Vagina (tissue), 2 donors: ENCODE measurements at regions not wholly inside any gene's neighbourhood (a gene's known extent, or its start where the extent isn't known, plus 50 kb on each side); places are given as distances from the start of the nearest gene placed in this dataset.

Experiments
- DNase-seq, 2 donors: peaks; one replicate each; pipeline ENCODE4 v3.0.0-alpha.2; 2017; ENCODE audit errors: extremely low spot score in 2 of 2
- H3K27ac ChIP-seq: fragments of 200-600 bp; sonication (generic); one replicate; pipeline ENCODE4 v1.5.1; 2019
- H3K27me3 ChIP-seq: fragments of 200-600 bp; sonication (generic); one replicate; pipeline ENCODE4 v1.5.1; 2019
- H3K36me3 ChIP-seq, 2 donors: fragments of 200-600 bp; sonication (generic); one replicate each; pipeline ENCODE4 v1.5.1; 2017 to 2019
- H3K4me1 ChIP-seq: fragments of 200-600 bp; sonication (generic); one replicate; pipeline ENCODE4 v1.5.1; 2019
- H3K4me3 ChIP-seq, 2 donors: fragments of 200-600 bp; sonication (generic); 1 replicate in 1 of 2; 2 replicates in 1 of 2; pipeline ENCODE4 v1.5.1; 2016 to 2019
- H3K9me3 ChIP-seq: fragments of 200-600 bp; sonication (generic); one replicate; pipeline ENCODE4 v1.5.1; 2019
- POLR2A ChIP-seq, 2 donors: fragments of 450-650 bp; IDR thresholded peaks; one replicate each; pipeline ENCODE4 v1.6.1; 2017; ENCODE audit warnings: antibody characterized with exemption in 2 of 2, mild to moderate bottlenecking in 2 of 2, moderate library complexity in 2 of 2
- POLR2AphosphoS5 ChIP-seq, 2 donors: sonication (generic); formaldehyde crosslinking; IDR thresholded peaks; one replicate each; pipeline ENCODE4 v1.9.0; 2017; ENCODE audit warnings: antibody characterized with exemption in 2 of 2, mild to moderate bottlenecking in 2 of 2, low read depth in 1 of 2; ENCODE audit not compliant: insufficient read depth in 1 of 2
- intact Hi-C: fragments of 100-400 bp; cut with DNase I; formaldehyde crosslinking; loops from one replicate; pipeline ENCODE4 v1.15.1; 2023
- TF ChIP-seq, protein P1 (sequence below), 3 experiments: fragments of 450-650 bp in 2 of 3; fragments of 200-600 bp in 1 of 3; sonication (generic) in 1 of 3; IDR thresholded peaks; one replicate each; pipeline ENCODE4 v1.5.1; 2017 to 2019; ENCODE audit warnings: antibody characterized with exemption in 3 of 3, mild to moderate bottlenecking in 2 of 3, moderate library complexity in 2 of 3

- intact Hi-C loops: no loop called here
- TF ChIP-seq, protein P1, sequence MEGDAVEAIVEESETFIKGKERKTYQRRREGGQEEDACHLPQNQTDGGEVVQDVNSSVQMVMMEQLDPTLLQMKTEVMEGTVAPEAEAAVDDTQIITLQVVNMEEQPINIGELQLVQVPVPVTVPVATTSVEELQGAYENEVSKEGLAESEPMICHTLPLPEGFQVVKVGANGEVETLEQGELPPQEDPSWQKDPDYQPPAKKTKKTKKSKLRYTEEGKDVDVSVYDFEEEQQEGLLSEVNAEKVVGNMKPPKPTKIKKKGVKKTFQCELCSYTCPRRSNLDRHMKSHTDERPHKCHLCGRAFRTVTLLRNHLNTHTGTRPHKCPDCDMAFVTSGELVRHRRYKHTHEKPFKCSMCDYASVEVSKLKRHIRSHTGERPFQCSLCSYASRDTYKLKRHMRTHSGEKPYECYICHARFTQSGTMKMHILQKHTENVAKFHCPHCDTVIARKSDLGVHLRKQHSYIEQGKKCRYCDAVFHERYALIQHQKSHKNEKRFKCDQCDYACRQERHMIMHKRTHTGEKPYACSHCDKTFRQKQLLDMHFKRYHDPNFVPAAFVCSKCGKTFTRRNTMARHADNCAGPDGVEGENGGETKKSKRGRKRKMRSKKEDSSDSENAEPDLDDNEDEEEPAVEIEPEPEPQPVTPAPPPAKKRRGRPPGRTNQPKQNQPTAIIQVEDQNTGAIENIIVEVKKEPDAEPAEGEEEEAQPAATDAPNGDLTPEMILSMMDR (IDR thresholded peaks at IDR 0.05): no peak
- TF ChIP-seq POLR2AphosphoS5 (IDR thresholded peaks at IDR 0.05; ENCODE audit: insufficient read depth in 1 of 2, low read depth in 1 of 2) (no peak), POLR2A (IDR thresholded peaks at IDR 0.05) (no peak)
- DNase-seq: no peak
Measured at GRCh38 chr7:25034136-25034535, 54.2 kb upstream of the OSBPL3 start.

GRCh38 chr7:25032774-25033743 is 53.1 kb upstream of the OSBPL3 start:
- no peak overlapping the region for H3K4me3 ChIP-seq

More at GRCh38 chr7:25034136-25034535, 54.2 kb upstream of the OSBPL3 start:
- H3K27ac ChIP-seq: no peak overlapping the region
- H3K36me3 ChIP-seq: no peaks in the 10 kb centered on the region
- H3K4me3 ChIP-seq: no peak overlapping the region
- H3K27me3 ChIP-seq: no peaks in the 10 kb centered on the region
- H3K4me1 ChIP-seq: no peaks in the 10 kb centered on the region
- H3K9me3 ChIP-seq: no peaks in the 10 kb centered on the region

GRCh38 chr7:25031432-25031831 is 51.5 kb upstream of the OSBPL3 start:
- intact Hi-C loops: no loop called here
- no peak for DNase-seq
- Histone ChIP-seq H3K27me3 (no peaks in the 10 kb centered on the region), H3K4me3 (no peak overlapping the region), H3K27ac (no peak overlapping the region), H3K9me3 (no peaks in the 10 kb centered on the region), H3K36me3 (no peaks in the 10 kb centered on the region), H3K4me1 (peaks cover 8% of the 10 kb centered on the region)
- TF ChIP-seq, protein P1 (IDR thresholded peaks at IDR 0.05): no peak
- TF ChIP-seq POLR2A (IDR thresholded peaks at IDR 0.05) (no peak), POLR2AphosphoS5 (IDR thresholded peaks at IDR 0.05; ENCODE audit: insufficient read depth in 1 of 2, low read depth in 1 of 2) (no peak)

More at GRCh38 chr7:25032774-25033743, 53.1 kb upstream of the OSBPL3 start:
- Histone ChIP-seq H3K36me3 (no peaks in the 10 kb centered on the region), H3K4me1 (peaks cover 8% of the 10 kb centered on the region), H3K27ac (no peak overlapping the region), H3K9me3 (no peaks in the 10 kb centered on the region), H3K27me3 (no peaks in the 10 kb centered on the region)
- no peak for DNase-seq
- TF ChIP-seq, protein P1 (IDR thresholded peaks at IDR 0.05): no peak
- no peak for TF ChIP-seq POLR2A (IDR thresholded peaks at IDR 0.05)
- no peak for TF ChIP-seq POLR2AphosphoS5 (IDR thresholded peaks at IDR 0.05; ENCODE audit: insufficient read depth in 1 of 2, low read depth in 1 of 2)
- intact Hi-C loops: no loop called here

- H3K4me1 ChIP-seq: peaks cover 8% of the 10 kb centered on the region
- no peak overlapping the region for H3K27ac ChIP-seq
- no peaks in the 10 kb centered on the region for H3K36me3 ChIP-seq
- intact Hi-C loops: no loop called here
- H3K9me3 ChIP-seq: no peaks in the 10 kb centered on the region
- TF ChIP-seq POLR2A (IDR thresholded peaks at IDR 0.05) (no peak), POLR2AphosphoS5 (IDR thresholded peaks at IDR 0.05; ENCODE audit: insufficient read depth in 1 of 2, low read depth in 1 of 2) (no peak)
- no peak overlapping the region for H3K4me3 ChIP-seq
- H3K27me3 ChIP-seq: no peaks in the 10 kb centered on the region
- no peak for DNase-seq
Measured at GRCh38 chr7:25031007-25031406, 51.0 kb upstream of the OSBPL3 start.
